Endodermal cell (in vitro differentiated cells): ENCODE measurements at regions not wholly inside any gene's neighbourhood (a gene's known extent, or its start where the extent isn't known, plus 50 kb on each side); places are given as distances from the start of the nearest gene placed in this dataset.

ENCODE experiments used
- DNase-seq: peaks from one replicate; pipeline ENCODE4 v3.0.0-alpha.2; 2017
- H3K27ac ChIP-seq: 2 replicates; pipeline ENCODE4 v1.5.1; 2013; ENCODE audit warnings: mild to moderate bottlenecking, low read depth, low read length, moderate library complexity
- H3K27me3 ChIP-seq: 2 replicates; pipeline ENCODE4 v1.6.1; 2013; ENCODE audit warnings: mild to moderate bottlenecking, low read length, moderate library complexity; ENCODE audit not compliant: insufficient read depth, control insufficient read depth, poor library complexity, severe bottlenecking
- H3K36me3 ChIP-seq: 2 replicates; pipeline ENCODE4 v1.7.0; 2013; ENCODE audit warnings: mild to moderate bottlenecking, low read length, moderate library complexity; ENCODE audit not compliant: control insufficient read depth, insufficient read depth
- H3K4me1 ChIP-seq: one replicate; pipeline ENCODE4 v1.7.0; 2013; ENCODE audit warnings: low read length; ENCODE audit not compliant: control insufficient read depth, insufficient read depth
- H3K4me3 ChIP-seq: 2 replicates; pipeline ENCODE4 v1.5.1; 2013; ENCODE audit warnings: mild to moderate bottlenecking, low read length, moderate library complexity
- H3K9ac ChIP-seq: 2 replicates; pipeline ENCODE4 v1.6.1; 2013; ENCODE audit warnings: mild to moderate bottlenecking, low read length, moderate library complexity; ENCODE audit not compliant: poor library complexity, severe bottlenecking; ENCODE audit errors: extremely low read depth
- H3K9me3 ChIP-seq: 2 replicates; pipeline ENCODE4 v1.6.1; 2013; ENCODE audit warnings: mild to moderate bottlenecking, low read length, moderate library complexity; ENCODE audit not compliant: control insufficient read depth
- H3K27ac Mint-ChIP-seq: 2 replicates; pipeline ENCODE4 v1.8.0; 2020; ENCODE audit warnings: mixed read lengths
- H3K27me3 Mint-ChIP-seq: 2 replicates; pipeline ENCODE4 v1.8.0; 2021; ENCODE audit warnings: mild to moderate bottlenecking, mixed read lengths; ENCODE audit not compliant: insufficient read depth
- H3K36me3 Mint-ChIP-seq: 2 replicates; pipeline ENCODE4 v1.8.0; 2020; ENCODE audit warnings: low read depth, mixed read lengths
- H3K4me1 Mint-ChIP-seq: 2 replicates; pipeline ENCODE4 v1.8.0; 2020; ENCODE audit warnings: mixed read lengths
- H3K4me3 Mint-ChIP-seq: 2 replicates; pipeline ENCODE4 v1.8.0; 2020; ENCODE audit warnings: mild to moderate bottlenecking, moderate library complexity, mixed read lengths
- H3K9me3 Mint-ChIP-seq: 2 replicates; pipeline ENCODE4 v1.8.0; 2020; ENCODE audit warnings: mild to moderate bottlenecking, mixed read lengths
- WGBS, 2 experiments: methylation state at CpG; one replicate each; pipeline versions ENCODE4 v1.1.5 to v1.1.7; 2013; ENCODE audit warnings: missing lambda C conversion rate in 2 of 2, mixed read lengths in 1 of 2; ENCODE audit not compliant: insufficient coverage in 1 of 2, insufficient read length in 1 of 2; 5-methylcytosine and 5-hydroxymethylcytosine counted together
- TF ChIP-seq, protein P1 (sequence below): fragments of 200-600 bp; sonication (generic); conservative IDR thresholded peaks from 2 replicates; pipeline ENCODE4 v1.5.0; 2021; ENCODE audit warnings: antibody characterized with exemption, mild to moderate bottlenecking

DNA sequence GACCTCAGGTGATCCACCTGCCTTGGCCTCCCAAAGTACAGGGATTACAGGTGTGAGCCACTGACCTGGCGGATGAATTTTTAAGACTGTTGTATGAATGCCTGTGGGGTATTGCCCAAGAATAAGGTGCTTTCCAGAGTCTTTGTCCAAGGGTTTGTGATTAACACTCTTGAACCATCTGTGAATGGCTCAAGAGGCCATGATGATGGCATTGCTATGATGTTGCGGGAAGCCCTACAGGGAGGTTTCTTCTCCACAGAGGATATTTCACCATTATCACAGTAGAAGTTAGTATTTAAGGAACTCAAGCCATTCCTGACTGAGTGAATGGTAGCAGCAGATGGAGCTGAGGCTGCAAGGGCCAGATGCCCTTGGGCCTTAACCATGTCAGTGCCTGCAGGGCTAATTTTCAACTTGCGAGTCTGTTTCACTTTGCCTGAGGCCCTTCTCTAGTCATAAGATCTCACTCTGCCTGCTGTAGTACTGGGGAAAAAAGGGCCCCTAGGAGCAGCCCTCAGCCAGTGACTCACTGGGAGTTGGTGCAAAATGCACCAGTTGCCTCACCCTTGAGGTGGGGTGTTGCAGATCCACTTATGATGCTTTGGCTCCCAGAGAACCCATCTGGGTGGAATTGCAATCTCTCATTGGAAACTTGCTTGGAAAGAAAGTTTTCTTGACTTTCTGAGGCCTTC lies 108.6 kb upstream of the FLRT2 start:
- no peaks in the 10 kb centered on the region for H3K36me3 ChIP-seq
- H3K27ac ChIP-seq = no peak overlapping the region
- no peak overlapping the region for H3K9ac ChIP-seq
- no peak overlapping the region for H3K4me3 ChIP-seq
- H3K27me3 ChIP-seq = no peaks in the 10 kb centered on the region
- no peaks in the 10 kb centered on the region for H3K36me3 Mint-ChIP-seq
- H3K27me3 Mint-ChIP-seq = no peaks in the 10 kb centered on the region
- 92% methylated on average over 3 of the region's 3 CpGs; no CpG with 5 or more reads in 1 of the 2 experiments for WGBS, 2 experiments
- no peak overlapping the region for H3K4me3 Mint-ChIP-seq
- no peak overlapping the region for H3K27ac Mint-ChIP-seq
- no peak for DNase-seq
- TF ChIP-seq, protein P1, sequence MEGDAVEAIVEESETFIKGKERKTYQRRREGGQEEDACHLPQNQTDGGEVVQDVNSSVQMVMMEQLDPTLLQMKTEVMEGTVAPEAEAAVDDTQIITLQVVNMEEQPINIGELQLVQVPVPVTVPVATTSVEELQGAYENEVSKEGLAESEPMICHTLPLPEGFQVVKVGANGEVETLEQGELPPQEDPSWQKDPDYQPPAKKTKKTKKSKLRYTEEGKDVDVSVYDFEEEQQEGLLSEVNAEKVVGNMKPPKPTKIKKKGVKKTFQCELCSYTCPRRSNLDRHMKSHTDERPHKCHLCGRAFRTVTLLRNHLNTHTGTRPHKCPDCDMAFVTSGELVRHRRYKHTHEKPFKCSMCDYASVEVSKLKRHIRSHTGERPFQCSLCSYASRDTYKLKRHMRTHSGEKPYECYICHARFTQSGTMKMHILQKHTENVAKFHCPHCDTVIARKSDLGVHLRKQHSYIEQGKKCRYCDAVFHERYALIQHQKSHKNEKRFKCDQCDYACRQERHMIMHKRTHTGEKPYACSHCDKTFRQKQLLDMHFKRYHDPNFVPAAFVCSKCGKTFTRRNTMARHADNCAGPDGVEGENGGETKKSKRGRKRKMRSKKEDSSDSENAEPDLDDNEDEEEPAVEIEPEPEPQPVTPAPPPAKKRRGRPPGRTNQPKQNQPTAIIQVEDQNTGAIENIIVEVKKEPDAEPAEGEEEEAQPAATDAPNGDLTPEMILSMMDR = no peak
- peaks cover 3% of the 10 kb centered on the region for H3K4me1 Mint-ChIP-seq
- H3K9me3 ChIP-seq = no peaks in the 10 kb centered on the region
- no peaks in the 10 kb centered on the region for H3K4me1 ChIP-seq
- H3K9me3 Mint-ChIP-seq = no peaks in the 10 kb centered on the region

DNA sequence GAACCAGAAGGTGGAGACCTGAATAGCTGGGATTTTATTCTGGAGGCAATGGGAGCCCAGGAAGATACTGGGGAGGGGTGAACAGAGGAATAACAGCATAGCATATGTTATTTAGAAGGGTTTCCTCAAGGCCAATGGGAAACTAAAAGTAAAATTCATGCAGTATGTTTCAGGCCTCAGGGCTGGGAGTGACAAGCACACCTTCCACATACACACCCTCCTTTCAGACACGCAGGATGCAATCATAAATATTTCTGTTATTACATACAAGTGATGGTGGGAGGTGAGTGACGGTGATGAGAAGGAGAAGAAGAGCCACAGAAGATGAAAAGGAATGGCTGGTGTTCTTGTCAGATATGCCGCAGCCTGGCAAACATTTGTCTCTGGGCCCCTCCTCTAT lies 106.1 kb upstream of the FLRT2 start:
- H3K9ac ChIP-seq = no peak overlapping the region
- Mint-ChIP-seq H3K27ac (no peak overlapping the region), H3K9me3 (no peaks in the 10 kb centered on the region), H3K36me3 (no peaks in the 10 kb centered on the region), H3K4me1 (no peaks in the 10 kb centered on the region), H3K27me3 (no peaks in the 10 kb centered on the region), H3K4me3 (no peak overlapping the region)
- no peaks in the 10 kb centered on the region for H3K9me3 ChIP-seq
- H3K36me3 ChIP-seq = no peaks in the 10 kb centered on the region
- H3K27me3 ChIP-seq = no peaks in the 10 kb centered on the region
- H3K4me1 ChIP-seq = no peaks in the 10 kb centered on the region
- TF ChIP-seq, protein P1 = no peak
- H3K27ac ChIP-seq = no peak overlapping the region
- DNase-seq = no peak
- no peak overlapping the region for H3K4me3 ChIP-seq
- WGBS, 2 experiments = 100% methylated on average over 1 of the region's 3 CpGs; no CpG with 5 or more reads in 1 of the 2 experiments

DNA sequence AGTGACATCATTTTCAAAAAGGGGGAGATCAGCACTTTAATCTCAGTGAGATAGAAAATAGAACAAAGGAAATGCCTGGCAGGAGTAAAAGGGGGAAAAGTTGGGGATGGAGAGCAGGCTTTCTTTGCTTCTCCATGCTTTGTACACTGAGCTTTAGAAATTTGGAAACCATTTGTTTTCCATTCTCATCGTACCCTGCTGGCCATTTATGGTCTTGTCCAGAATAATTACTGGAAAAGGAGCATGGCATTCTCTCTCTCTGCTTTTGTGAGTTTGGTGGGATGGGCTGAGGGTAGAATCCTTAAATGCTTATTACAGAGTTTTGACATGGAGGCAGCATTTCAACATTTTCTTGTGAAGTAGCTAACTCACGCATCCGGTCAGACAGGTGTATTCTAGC lies 104.4 kb upstream of the FLRT2 start:
- H3K9ac ChIP-seq = no peak overlapping the region
- no peak overlapping the region for H3K27ac Mint-ChIP-seq
- H3K4me3 Mint-ChIP-seq = no peak overlapping the region
- 94 to 97% methylated on average over 2 to 3 of the region's 3 CpGs for WGBS, 2 experiments
- peaks cover 3% of the 10 kb centered on the region for H3K36me3 Mint-ChIP-seq
- H3K9me3 ChIP-seq = peaks cover 3% of the 10 kb centered on the region
- H3K27ac ChIP-seq = no peak overlapping the region
- H3K9me3 Mint-ChIP-seq = peaks cover 7% of the 10 kb centered on the region
- H3K27me3 ChIP-seq = no peaks in the 10 kb centered on the region
- no peaks in the 10 kb centered on the region for H3K4me1 Mint-ChIP-seq
- H3K4me1 ChIP-seq = no peaks in the 10 kb centered on the region
- TF ChIP-seq, protein P1 = peak; percentile 20
- H3K27me3 Mint-ChIP-seq = no peaks in the 10 kb centered on the region
- DNase-seq = no peak
- no peaks in the 10 kb centered on the region for H3K36me3 ChIP-seq
- H3K4me3 ChIP-seq = no peak overlapping the region
